Neural cell (in vitro differentiated cells): ENCODE measurements at regions not wholly inside any gene's neighbourhood (a gene's known extent, or its start where the extent isn't known, plus 50 kb on each side); places are given as distances from the start of the nearest gene placed in this dataset.

Experiments used
- H2AFZ ChIP-seq: fragments of 200-600, 300-800 bp; sonication (generic), shearing (Covaris generic); 2 replicates; pipeline ENCODE4 v1.6.0; 2014; ENCODE audit warnings: low read depth, mild to moderate bottlenecking, antibody characterized with exemption, low read length, moderate library complexity
- H3F3A ChIP-seq: fragments of 200-600 bp; shearing (Covaris generic); 2 replicates; pipeline ENCODE4 v1.6.1; 2016; ENCODE audit warnings: mild to moderate bottlenecking, moderate library complexity, mixed read lengths, antibody characterized with exemption, low read length; ENCODE audit not compliant: insufficient read depth, poor library complexity, severe bottlenecking
- H3K27ac ChIP-seq: fragments of 200-600, 300-800 bp; sonication (generic), shearing (Covaris generic); 2 replicates; pipeline ENCODE4 v1.5.1; 2014; ENCODE audit warnings: mild to moderate bottlenecking, low read length, moderate library complexity
- H3K27me3 ChIP-seq: fragments of 300-800, 200-600 bp; sonication (generic), shearing (Covaris generic); 2 replicates; pipeline ENCODE4 v1.6.0; 2014; ENCODE audit warnings: mild to moderate bottlenecking, low read depth, low read length, moderate library complexity; ENCODE audit not compliant: insufficient read depth
- H3K36me3 ChIP-seq: fragments of 300-800, 200-600 bp; sonication (generic), shearing (Covaris generic); 2 replicates; pipeline ENCODE4 v1.5.1; 2014; ENCODE audit warnings: mild to moderate bottlenecking, antibody characterized with exemption, low read length, moderate library complexity; ENCODE audit not compliant: insufficient read depth
- H3K4me2 ChIP-seq: fragments of 300-800, 200-600 bp; sonication (generic), shearing (Covaris generic); 2 replicates; pipeline ENCODE4 v1.6.0; 2014; ENCODE audit warnings: mild to moderate bottlenecking, low read length
- H3K4me3 ChIP-seq: fragments of 300-800, 200-600 bp; sonication (generic), shearing (Covaris generic); 2 replicates; pipeline ENCODE4 v1.5.1; 2014; ENCODE audit warnings: mild to moderate bottlenecking, low read length, moderate library complexity
- H3K79me2 ChIP-seq: fragments of 200-600 bp; shearing (Covaris generic); replicated peaks from 2 replicates; pipeline ENCODE4 v1.6.0; 2014; ENCODE audit warnings: mild to moderate bottlenecking, low read length, moderate library complexity; ENCODE audit not compliant: insufficient read depth
- H3K9ac ChIP-seq: fragments of 300-800, 200-600 bp; sonication (generic), shearing (Covaris generic); 2 replicates; pipeline ENCODE4 v1.6.1; 2016; ENCODE audit warnings: mild to moderate bottlenecking, low read length, mixed read lengths
- H3K9me2 ChIP-seq: fragments of 200-600 bp; shearing (Covaris generic); 2 replicates; pipeline ENCODE4 v1.6.1; 2016; ENCODE audit warnings: mild to moderate bottlenecking, low read length, mixed read lengths; ENCODE audit not compliant: insufficient read depth
- H3K9me3 ChIP-seq: fragments of 200-600, 300-800 bp; sonication (generic), shearing (Covaris generic); 2 replicates; pipeline ENCODE4 v1.6.1; 2016; ENCODE audit warnings: mild to moderate bottlenecking, mixed run types, low read length, moderate library complexity, mixed read lengths
- H4K20me1 ChIP-seq: fragments of 200-600 bp; shearing (Covaris generic); 2 replicates; pipeline ENCODE4 v1.6.1; 2016; ENCODE audit warnings: mild to moderate bottlenecking, mixed run types; ENCODE audit not compliant: insufficient read depth
- EP300 ChIP-seq: fragments of 450-650 bp; conservative IDR thresholded peaks from 2 replicates; pipeline ENCODE4 v1.6.1; 2014; ENCODE audit warnings: antibody characterized with exemption, mild to moderate bottlenecking, moderate library complexity; ENCODE audit not compliant: poor library complexity, severe bottlenecking
- EZH2 ChIP-seq: fragments of 200-600, 300-800 bp; shearing (Covaris generic), sonication (generic); IDR thresholded peaks from 2 replicates; pipeline ENCODE4 v1.6.1; 2014; ENCODE audit warnings: antibody characterized with exemption, low read length, borderline replicate concordance, mild to moderate bottlenecking; ENCODE audit not compliant: insufficient read depth, poor library complexity, severe bottlenecking
- MXI1 ChIP-seq: fragments of 450-650 bp; conservative IDR thresholded peaks from 2 replicates; pipeline ENCODE4 v1.6.1; 2014; ENCODE audit warnings: antibody characterized with exemption, mild to moderate bottlenecking; ENCODE audit not compliant: poor library complexity, severe bottlenecking
- POLR2AphosphoS5 ChIP-seq: IDR thresholded peaks from 2 replicates; pipeline ENCODE4 v1.6.1; 2012
- RAD21 ChIP-seq: fragments of 450-650 bp; conservative IDR thresholded peaks from 2 replicates; pipeline ENCODE4 v1.6.1; 2014; ENCODE audit warnings: antibody characterized with exemption, mild to moderate bottlenecking, moderate library complexity
- REST ChIP-seq: IDR thresholded peaks from 2 replicates; pipeline ENCODE4 v1.6.1; 2012; ENCODE audit warnings: borderline replicate concordance
- SMC3 ChIP-seq: fragments of 450-650 bp; conservative IDR thresholded peaks from 2 replicates; pipeline ENCODE4 v1.6.1; 2014; ENCODE audit warnings: antibody characterized with exemption, mild to moderate bottlenecking, moderate library complexity; ENCODE audit not compliant: poor library complexity
- TAF1 ChIP-seq: IDR thresholded peaks from 2 replicates; pipeline ENCODE4 v1.6.1; 2012; ENCODE audit warnings: low read depth
- TF ChIP-seq, protein P1 (sequence below): fragments of 450-650 bp; IDR thresholded peaks from 2 replicates; pipeline ENCODE4 v1.5.1; 2014; ENCODE audit warnings: antibody characterized with exemption, mild to moderate bottlenecking, moderate library complexity; ENCODE audit not compliant: poor library complexity, severe bottlenecking

DNA sequence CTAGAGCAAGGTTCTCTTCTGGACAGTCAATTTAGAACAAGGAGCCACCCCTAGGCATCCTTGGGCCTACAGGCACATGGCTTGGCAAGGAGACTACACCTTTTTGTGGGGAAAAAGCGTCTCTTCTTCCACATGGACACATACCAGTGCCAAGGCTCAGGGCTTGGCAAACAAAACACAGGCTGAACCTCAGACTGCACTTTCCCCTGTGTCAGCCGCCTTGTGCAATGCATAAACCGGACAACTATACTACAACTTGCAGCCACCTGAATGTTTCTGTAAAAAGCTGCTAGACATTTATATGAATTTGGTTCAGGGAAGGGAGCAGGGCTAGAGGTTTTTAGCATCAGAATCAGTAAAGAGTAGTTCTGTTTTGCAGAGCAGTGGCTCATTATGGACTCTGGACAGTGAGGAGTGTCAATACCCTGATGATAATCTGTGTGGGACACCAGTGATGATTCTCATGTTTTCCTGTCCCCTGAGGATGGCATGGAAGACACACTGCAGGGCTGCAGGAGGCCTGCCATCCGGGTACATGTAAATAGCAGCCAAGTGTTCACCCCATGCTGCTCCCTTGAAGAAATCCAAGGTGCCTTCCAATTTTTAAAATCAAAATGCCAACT lies 118.9 kb downstream of the GATA3 start:
- Histone ChIP-seq H3K79me2 (no peaks in the 10 kb centered on the region), H3K36me3 (no peaks in the 10 kb centered on the region), H3K9ac (no peak overlapping the region), H3K27ac (no peak overlapping the region), H3K9me3 (peaks cover 4% of the 10 kb centered on the region), H3K4me3 (no peak overlapping the region), H4K20me1 (no peaks in the 10 kb centered on the region), H3K9me2 (no peaks in the 10 kb centered on the region), H3K27me3 (no peaks in the 10 kb centered on the region), H3F3A (no peaks in the 10 kb centered on the region), H3K4me2 (no peak overlapping the region), H2AFZ (no peak overlapping the region)
- TF ChIP-seq POLR2AphosphoS5 (no peak), EP300 (no peak), SMC3 (no peak), TAF1 (no peak), REST (no peak), MXI1 (no peak), RAD21 (no peak), EZH2 (no peak)
- TF ChIP-seq, protein P1, sequence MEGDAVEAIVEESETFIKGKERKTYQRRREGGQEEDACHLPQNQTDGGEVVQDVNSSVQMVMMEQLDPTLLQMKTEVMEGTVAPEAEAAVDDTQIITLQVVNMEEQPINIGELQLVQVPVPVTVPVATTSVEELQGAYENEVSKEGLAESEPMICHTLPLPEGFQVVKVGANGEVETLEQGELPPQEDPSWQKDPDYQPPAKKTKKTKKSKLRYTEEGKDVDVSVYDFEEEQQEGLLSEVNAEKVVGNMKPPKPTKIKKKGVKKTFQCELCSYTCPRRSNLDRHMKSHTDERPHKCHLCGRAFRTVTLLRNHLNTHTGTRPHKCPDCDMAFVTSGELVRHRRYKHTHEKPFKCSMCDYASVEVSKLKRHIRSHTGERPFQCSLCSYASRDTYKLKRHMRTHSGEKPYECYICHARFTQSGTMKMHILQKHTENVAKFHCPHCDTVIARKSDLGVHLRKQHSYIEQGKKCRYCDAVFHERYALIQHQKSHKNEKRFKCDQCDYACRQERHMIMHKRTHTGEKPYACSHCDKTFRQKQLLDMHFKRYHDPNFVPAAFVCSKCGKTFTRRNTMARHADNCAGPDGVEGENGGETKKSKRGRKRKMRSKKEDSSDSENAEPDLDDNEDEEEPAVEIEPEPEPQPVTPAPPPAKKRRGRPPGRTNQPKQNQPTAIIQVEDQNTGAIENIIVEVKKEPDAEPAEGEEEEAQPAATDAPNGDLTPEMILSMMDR: no peak

- Histone ChIP-seq H3K9me3 (no peaks in the 10 kb centered on the region), H3K36me3 (no peaks in the 10 kb centered on the region), H3F3A (no peaks in the 10 kb centered on the region), H3K4me2 (no peak overlapping the region), H3K27ac (no peak overlapping the region), H3K27me3 (no peaks in the 10 kb centered on the region), H3K9me2 (no peaks in the 10 kb centered on the region), H2AFZ (no peak overlapping the region), H3K4me3 (no peak overlapping the region), H3K79me2 (no peaks in the 10 kb centered on the region), H4K20me1 (no peaks in the 10 kb centered on the region), H3K9ac (no peak overlapping the region)
- no peak for TF ChIP-seq MXI1
- TF ChIP-seq, protein P1: no peak
- no peak for TF ChIP-seq EP300
- TF ChIP-seq TAF1: no peak
- no peak for TF ChIP-seq REST
- no peak for TF ChIP-seq RAD21
- no peak for TF ChIP-seq POLR2AphosphoS5
- no peak for TF ChIP-seq EZH2
- no peak for TF ChIP-seq SMC3
Observed at GRCh38 chr10:8173866-8174243, 119.4 kb downstream of the GATA3 start.
